SU-DHL-6 (cell line): ENCODE measurements at regions not wholly inside any gene's neighbourhood (a gene's known extent, or its start where the extent isn't known, plus 50 kb on each side); places are given as distances from the start of the nearest gene placed in this dataset.
"Not testable (repeated sequence)": the region's sequence is repeated elsewhere in the genome, so short reads cannot be mapped to it uniquely, and the experiment has no call there.

Source experiments
- EZH2phosphoT487 ChIP-seq: fragments of 200-600 bp; sonication (generic), shearing (Covaris generic); conservative IDR thresholded peaks from 2 replicates; pipeline ENCODE4 v1.6.1; 2018; ENCODE audit warnings: mild to moderate bottlenecking, antibody characterized with exemption, low read length, moderate library complexity, mixed read lengths
- TF ChIP-seq, protein P1 (sequence below): fragments of 200-600 bp; sonication (generic); IDR thresholded peaks from one replicate; pipeline ENCODE4 v1.5.1; 2017; ENCODE audit warnings: antibody characterized with exemption, mild to moderate bottlenecking, low read length, moderate library complexity; ENCODE audit not compliant: insufficient read depth, poor library complexity, severe bottlenecking

DNA sequence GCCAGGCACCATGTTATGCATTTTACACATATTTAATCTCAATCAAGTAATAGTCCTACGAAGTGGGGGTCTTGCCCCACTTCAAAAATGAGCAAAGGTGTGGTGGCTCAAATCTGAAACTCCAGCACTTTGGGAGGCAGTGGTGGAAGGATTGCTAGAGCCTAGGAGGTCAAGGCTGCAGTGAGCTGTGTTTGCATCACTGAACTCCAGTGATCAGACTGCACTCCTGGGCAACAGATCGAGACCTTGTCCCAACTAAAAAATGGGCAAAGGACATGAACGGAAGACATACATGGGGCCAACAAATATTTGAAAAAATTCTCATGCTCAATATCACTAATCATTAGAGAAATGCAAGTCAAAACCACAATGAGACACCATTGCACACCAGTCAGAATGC is 116.3 kb upstream of the NBPF8 start:
- TF ChIP-seq, protein P1, sequence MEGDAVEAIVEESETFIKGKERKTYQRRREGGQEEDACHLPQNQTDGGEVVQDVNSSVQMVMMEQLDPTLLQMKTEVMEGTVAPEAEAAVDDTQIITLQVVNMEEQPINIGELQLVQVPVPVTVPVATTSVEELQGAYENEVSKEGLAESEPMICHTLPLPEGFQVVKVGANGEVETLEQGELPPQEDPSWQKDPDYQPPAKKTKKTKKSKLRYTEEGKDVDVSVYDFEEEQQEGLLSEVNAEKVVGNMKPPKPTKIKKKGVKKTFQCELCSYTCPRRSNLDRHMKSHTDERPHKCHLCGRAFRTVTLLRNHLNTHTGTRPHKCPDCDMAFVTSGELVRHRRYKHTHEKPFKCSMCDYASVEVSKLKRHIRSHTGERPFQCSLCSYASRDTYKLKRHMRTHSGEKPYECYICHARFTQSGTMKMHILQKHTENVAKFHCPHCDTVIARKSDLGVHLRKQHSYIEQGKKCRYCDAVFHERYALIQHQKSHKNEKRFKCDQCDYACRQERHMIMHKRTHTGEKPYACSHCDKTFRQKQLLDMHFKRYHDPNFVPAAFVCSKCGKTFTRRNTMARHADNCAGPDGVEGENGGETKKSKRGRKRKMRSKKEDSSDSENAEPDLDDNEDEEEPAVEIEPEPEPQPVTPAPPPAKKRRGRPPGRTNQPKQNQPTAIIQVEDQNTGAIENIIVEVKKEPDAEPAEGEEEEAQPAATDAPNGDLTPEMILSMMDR = not testable (repeated sequence)
- TF ChIP-seq EZH2phosphoT487 = not testable (repeated sequence)
